ENCODE measurements at regions not wholly inside any gene's neighbourhood (a gene's known extent, or its start where the extent isn't known, plus 50 kb on each side); places are given as distances from the start of the nearest gene placed in this dataset.

GRCh38 chr14:21940887-21941856 is 267.6 kb upstream of the OR4E1 start:
- TF ChIP-seq POLR2AphosphoS5 (IDR thresholded peaks at IDR 0.05; ENCODE audit: low read depth, low read length) = no peak
- no peak for TF ChIP-seq REST (IDR thresholded peaks at IDR 0.05; ENCODE audit: insufficient read depth in 1 of 2, low read depth in 2 of 2, low read length in 2 of 2)
- TF ChIP-seq SIN3A (IDR thresholded peaks at IDR 0.05; ENCODE audit: borderline replicate concordance, insufficient read depth, low read length) = no peak
- no peak for TF ChIP-seq TAF1 (IDR thresholded peaks at IDR 0.05; ENCODE audit: borderline replicate concordance, insufficient read depth, low read length)
- TF ChIP-seq FOXP2 (optimal IDR thresholded peaks at IDR 0.05; ENCODE audit: borderline replicate concordance, extremely low read depth, extremely low read length, insufficient read depth) = no peak

Data from PFSK-1 (cell line).